Inflammatory macrophage (primary cell): ENCODE measurements at regions not wholly inside any gene's neighbourhood (a gene's known extent, or its start where the extent isn't known, plus 50 kb on each side); places are given as distances from the start of the nearest gene placed in this dataset.

Experiments used
- DNase-seq, 2 donors: peaks; one replicate each; pipeline ENCODE4 v3.0.0-alpha.2; 2020 to 2022

DNA sequence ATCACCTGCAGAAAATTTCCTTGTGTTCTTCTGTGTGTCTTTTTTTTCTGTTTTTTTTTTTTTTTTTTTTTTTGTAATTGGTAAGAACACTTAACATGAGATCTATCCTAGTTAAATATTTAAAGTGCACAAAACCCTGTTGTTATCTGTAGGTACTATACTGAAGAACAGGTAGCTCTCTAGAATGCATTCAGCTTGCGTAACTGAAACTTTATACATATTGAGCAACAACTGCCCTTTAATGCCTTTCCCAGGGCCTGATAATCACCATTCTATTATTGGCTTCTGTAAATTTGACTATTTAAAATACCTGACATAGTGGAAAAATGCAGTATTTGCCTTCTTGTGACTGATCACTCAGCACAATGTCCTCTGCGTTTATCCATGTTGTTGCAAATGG, 701.8 kb downstream of the SUCLG1 start:
- DNase-seq = no peak

GRCh38 chr2:83756219-83756618, 702.9 kb downstream of the SUCLG1 start:
- no peak for DNase-seq

DNA sequence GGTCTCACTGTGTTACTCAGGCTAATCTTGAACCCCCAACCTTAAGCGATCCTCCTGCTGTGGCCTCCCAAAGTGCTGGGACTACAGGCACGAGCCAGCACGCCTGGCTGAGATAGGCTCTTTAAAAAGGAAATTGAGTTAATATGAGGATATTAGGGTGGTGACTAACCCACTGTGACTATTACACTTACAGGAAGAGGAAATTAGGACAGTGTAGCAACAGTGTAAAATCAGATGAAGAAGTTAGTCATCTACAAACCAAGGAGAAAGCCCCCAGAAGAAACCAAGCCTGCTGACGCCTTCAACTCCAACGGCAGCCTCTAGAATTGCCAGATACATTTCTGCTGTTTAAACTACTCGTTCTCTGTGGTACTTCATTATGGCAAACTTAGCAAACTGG, 711.9 kb downstream of the SUCLG1 start:
- DNase-seq = no peak

GRCh38 chr2:83744855-83745254, 714.2 kb downstream of the SUCLG1 start:
- no peak for DNase-seq

- DNase-seq = no peak
Observed at GRCh38 chr2:83742117-83742782, 716.8 kb downstream of the SUCLG1 start.

GRCh38 chr2:83730223-83730622, 728.9 kb downstream of the SUCLG1 start:
- DNase-seq = no peak

DNA sequence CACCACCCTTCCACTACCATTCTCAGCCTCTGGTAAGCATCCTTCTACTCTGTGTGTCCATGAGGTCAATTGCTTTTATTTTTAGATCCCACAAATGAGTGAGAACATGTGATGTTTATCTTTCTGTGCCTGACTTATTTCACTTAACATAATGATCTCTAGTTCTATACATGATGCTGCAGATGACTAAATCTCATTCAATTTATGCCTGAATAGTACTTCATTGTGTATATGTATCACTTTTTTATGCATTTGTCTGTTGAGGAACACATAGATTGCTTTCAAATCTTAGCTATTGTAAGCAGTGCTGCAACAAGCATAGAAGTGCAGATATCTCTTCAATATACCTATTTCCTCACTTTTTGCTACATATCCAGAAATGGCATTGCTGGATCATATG, 733.3 kb downstream of the SUCLG1 start:
- no peak for DNase-seq

DNA sequence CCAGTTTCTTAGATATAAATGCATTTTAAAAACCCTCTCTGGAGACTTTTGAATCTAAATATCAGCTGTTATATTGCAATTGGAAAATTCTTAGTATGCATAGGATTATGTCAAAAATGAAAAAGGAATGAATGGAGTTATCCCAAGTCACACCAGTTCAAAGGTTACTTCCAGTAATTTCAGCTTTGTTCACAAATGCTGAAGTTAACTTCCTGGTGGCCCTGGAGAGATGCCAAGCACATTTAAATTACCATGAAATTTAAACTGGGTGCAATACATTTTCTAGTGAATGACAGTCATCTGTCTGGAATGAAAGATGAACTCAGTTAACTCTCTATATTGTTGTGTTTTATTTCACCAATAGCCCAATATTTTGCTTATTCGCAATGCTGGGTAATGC, 753.9 kb downstream of the SUCLG1 start:
- DNase-seq = no peak

- DNase-seq = no peak
Observed at GRCh38 chr2:83703598-83703997, 755.5 kb downstream of the SUCLG1 start.

- DNase-seq = no peak
Observed at GRCh38 chr2:83696838-83697237, 762.2 kb downstream of the SUCLG1 start.

GRCh38 chr2:83695530-83695929, 763.5 kb downstream of the SUCLG1 start:
- no peak for DNase-seq

DNA sequence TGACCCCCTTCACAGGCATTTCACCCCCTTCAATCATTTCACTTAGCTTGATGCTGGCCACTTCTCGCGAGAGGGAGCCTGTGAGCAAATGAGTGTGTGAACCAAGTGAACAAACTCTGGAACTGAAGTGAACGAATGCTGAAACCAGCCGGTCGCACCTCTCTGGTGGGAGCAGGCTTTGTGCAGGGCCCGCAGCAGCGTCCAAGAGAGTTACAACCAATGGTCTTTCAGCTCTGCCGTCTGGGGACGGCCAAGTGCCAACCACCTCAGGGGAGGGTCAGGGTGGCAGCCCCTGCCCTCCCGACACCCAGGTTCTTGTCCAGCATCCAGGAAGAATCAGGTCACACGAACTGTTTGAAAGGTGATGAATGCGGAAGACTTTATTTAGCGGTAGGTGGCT, 764.0 kb downstream of the SUCLG1 start:
- no peak for DNase-seq

DNA sequence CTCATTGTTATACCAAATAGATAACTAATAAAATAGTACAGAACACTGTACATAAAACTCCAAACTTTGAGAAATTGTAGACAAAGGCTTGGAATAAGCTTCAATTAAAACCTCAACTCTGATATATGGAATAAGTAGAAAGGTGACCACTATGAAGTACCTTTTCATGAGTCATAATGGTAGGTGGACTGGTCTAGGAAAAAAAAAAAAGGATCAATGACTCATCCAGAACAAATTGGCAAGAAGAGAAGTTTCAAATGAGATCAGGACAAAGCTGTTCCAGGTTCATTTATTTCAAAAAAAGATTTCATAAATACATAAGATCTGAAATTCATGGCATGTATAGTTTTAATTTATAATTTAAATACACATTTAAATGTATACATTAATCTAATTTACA, 769.7 kb downstream of the SUCLG1 start:
- DNase-seq = no peak

GRCh38 chr2:83686863-83687262, 772.2 kb downstream of the SUCLG1 start:
- no peak for DNase-seq

DNA sequence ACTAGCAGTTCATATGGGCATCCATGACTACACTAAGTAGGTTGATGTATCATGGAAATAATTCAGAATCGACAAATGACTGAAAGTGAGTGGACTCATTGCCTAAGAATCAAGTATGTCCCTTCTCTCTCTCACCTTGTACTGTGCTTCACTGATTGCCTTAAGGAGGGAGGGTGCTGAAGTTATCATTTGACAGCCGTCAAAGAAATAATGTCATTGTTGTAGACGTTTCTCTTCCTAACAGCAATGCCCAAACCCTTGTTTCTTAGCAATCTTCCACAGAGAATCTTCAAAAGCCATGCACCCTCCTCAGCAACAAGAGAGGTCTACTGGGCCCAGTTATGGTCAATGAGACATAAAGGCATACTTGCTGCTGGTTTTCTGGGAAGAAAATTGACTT, 785.0 kb downstream of the SUCLG1 start:
- no peak for DNase-seq

- no peak for DNase-seq
Observed at GRCh38 chr2:83665894-83666293, 793.2 kb downstream of the SUCLG1 start.

GRCh38 chr2:83665154-83665553, 793.9 kb downstream of the SUCLG1 start:
- DNase-seq = no peak

GRCh38 chr2:83661711-83662110, 797.4 kb downstream of the SUCLG1 start:
- DNase-seq = no peak

GRCh38 chr2:83654091-83654611, 804.9 kb downstream of the SUCLG1 start:
- no peak for DNase-seq

DNA sequence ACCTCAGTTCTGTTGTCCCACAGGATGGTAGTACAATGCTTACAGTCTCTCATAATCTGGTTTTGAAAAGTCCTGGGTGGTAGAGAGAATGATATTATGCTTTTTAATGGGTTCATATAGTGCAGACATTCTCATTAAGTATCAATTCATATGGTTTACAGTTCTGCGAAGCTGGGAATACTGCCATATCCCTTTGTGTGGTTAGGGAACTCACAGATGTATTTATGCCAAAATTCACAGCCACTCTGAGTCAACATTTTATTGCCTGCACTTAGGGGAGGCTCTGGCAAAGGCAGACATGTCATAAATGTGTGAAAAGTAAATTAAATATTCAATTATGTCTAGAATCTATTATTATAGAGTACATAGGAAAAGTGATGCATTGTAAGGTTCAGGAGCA, 808.2 kb downstream of the SUCLG1 start:
- no peak for DNase-seq

DNA sequence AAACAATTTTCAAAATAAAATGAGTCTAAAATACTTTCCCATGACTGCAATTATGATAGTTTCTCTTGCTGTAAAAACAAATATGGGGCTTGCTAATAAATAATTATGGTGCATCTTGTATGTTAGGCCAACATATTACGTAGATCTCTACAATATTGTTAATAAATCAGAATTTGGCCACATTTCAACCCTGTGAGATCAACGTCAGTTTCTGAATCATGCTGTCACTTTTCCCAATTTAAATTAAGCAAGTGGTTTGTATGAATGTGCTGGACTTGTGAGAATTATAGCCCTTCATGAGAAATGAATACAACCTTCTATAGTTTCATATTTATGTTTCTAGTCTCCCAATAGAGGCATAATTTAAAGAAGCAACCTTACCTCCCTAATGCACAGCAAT, 808.9 kb downstream of the SUCLG1 start:
- DNase-seq = no peak

- DNase-seq = no peak
Observed at GRCh38 chr2:83640506-83640905, 818.6 kb downstream of the SUCLG1 start.

DNA sequence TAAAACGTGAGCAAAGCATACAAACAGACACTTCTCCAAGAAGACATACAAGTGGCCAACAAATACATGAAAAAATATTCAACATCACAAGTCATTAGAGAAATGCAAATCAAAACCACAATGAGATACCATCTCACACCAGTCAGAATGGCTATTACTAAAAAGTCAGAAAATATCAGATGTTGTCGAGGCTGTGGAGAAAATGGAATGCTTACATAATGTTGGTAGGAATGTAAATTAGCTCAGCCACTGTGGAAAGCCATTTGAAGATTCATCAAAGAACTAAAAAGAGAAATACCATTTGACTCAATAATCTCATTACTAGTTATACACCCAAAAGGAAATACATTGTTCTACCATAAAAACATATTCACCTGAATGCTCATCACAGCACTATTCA, 825.7 kb downstream of the SUCLG1 start:
- no peak for DNase-seq

- no peak for DNase-seq
Observed at GRCh38 chr2:83630351-83630750, 828.7 kb downstream of the SUCLG1 start.

DNA sequence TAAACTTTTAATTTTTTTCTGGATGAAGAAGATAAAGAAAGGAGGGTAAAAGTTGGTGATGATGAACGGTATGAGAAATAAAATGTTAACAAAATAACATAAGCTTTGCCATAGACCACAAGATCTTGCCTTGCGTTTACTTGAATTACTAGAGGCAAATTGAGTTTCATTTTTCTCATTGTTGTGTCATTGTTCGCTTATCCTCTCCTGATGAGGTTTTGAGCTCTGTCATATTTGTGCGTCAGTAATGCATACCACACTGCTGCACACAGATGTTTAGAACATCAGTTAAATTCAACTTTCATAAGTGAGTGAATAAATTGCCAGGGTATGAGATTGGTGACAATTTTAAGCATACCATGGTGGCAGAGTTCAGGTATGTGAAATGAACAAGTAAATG, 843.6 kb downstream of the SUCLG1 start:
- no peak for DNase-seq
